ENCODE measurements at regions not wholly inside any gene's neighbourhood (a gene's known extent, or its start where the extent isn't known, plus 50 kb on each side); places are given as distances from the start of the nearest gene placed in this dataset.

DNA sequence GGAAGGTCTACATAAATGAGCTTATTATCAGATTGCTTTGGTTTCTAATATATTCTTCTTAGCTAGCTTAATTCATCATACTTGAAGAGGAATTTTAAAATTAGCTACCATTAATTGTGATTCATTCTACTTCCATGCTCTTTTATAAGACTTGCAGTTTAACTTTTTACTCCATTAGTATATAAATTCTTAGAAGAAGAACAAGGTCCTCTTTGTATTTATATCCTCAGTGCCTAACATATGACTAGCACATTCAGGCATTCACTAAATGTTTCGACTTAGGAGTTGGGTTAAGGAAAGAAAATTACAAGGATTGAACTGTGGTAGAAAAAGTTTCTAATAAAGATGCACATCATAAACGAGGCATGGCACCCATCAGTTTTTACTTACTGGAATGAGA is 1135.5 kb downstream of the JRKL start:
- 69 to 73% methylated on average over 2 of the region's 2 CpGs for WGBS, 2 donors
- intact Hi-C loops (cut with DNase I), result no loop called here
- no peak overlapping the region for H3K4me3 ChIP-seq (replicated peaks in 1 of 3)
- no peaks in the 10 kb centered on the region for H3K9me3 ChIP-seq
- no peaks in the 10 kb centered on the region for H3K36me3 ChIP-seq
- H3K27ac ChIP-seq, result no peak overlapping the region
- no peaks in the 10 kb centered on the region for H3K4me1 ChIP-seq
- no peak for TF ChIP-seq POLR2A (IDR thresholded peaks at IDR 0.05)
- TF ChIP-seq, protein P1, sequence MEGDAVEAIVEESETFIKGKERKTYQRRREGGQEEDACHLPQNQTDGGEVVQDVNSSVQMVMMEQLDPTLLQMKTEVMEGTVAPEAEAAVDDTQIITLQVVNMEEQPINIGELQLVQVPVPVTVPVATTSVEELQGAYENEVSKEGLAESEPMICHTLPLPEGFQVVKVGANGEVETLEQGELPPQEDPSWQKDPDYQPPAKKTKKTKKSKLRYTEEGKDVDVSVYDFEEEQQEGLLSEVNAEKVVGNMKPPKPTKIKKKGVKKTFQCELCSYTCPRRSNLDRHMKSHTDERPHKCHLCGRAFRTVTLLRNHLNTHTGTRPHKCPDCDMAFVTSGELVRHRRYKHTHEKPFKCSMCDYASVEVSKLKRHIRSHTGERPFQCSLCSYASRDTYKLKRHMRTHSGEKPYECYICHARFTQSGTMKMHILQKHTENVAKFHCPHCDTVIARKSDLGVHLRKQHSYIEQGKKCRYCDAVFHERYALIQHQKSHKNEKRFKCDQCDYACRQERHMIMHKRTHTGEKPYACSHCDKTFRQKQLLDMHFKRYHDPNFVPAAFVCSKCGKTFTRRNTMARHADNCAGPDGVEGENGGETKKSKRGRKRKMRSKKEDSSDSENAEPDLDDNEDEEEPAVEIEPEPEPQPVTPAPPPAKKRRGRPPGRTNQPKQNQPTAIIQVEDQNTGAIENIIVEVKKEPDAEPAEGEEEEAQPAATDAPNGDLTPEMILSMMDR (IDR thresholded peaks at IDR 0.05), result no peak
- no peaks in the 10 kb centered on the region for H3K27me3 ChIP-seq
- no peak for DNase-seq

- Histone ChIP-seq H3K4me3 (replicated peaks in 1 of 3) (no peak overlapping the region), H3K36me3 (no peaks in the 10 kb centered on the region), H3K9me3 (no peaks in the 10 kb centered on the region), H3K4me1 (no peaks in the 10 kb centered on the region), H3K27ac (no peak overlapping the region), H3K27me3 (no peaks in the 10 kb centered on the region)
- WGBS, 2 donors, result 93 to 96% methylated on average over 14 of the region's 14 CpGs
- intact Hi-C loops (cut with DNase I), result no loop called here
- no peak for DNase-seq
- TF ChIP-seq, protein P1 (IDR thresholded peaks at IDR 0.05), result no peak
- no peak for TF ChIP-seq POLR2A (IDR thresholded peaks at IDR 0.05)
Observed at GRCh38 chr11:97537407-97538150, 1147.8 kb downstream of the JRKL start.

GRCh38 chr11:97544431-97544830 is 1154.6 kb downstream of the JRKL start:
- no peak overlapping the region for H3K4me3 ChIP-seq (replicated peaks in 1 of 3)
- DNase-seq, result no peak
- intact Hi-C loops (cut with DNase I), result no loop called here

GRCh38 chr11:97548280-97548679 is 1158.5 kb downstream of the JRKL start:
- Histone ChIP-seq H3K27me3 (no peaks in the 10 kb centered on the region), H3K36me3 (no peaks in the 10 kb centered on the region), H3K27ac (no peak overlapping the region), H3K4me1 (no peaks in the 10 kb centered on the region), H3K9me3 (no peaks in the 10 kb centered on the region), H3K4me3 (replicated peaks in 1 of 3) (no peak overlapping the region)
- intact Hi-C loops (cut with DNase I), result no loop called here
- 70 to 75% methylated on average over 2 of the region's 2 CpGs for whole genome bisulfite sequencing, 2 donors
- DNase-seq, result no peak
- TF ChIP-seq, protein P1 (IDR thresholded peaks at IDR 0.05), result no peak
- TF ChIP-seq POLR2A (IDR thresholded peaks at IDR 0.05), result no peak

More at GRCh38 chr11:97544431-97544830, 1154.6 kb downstream of the JRKL start:
- Histone ChIP-seq H3K27ac (no peak overlapping the region), H3K36me3 (no peaks in the 10 kb centered on the region), H3K27me3 (no peaks in the 10 kb centered on the region), H3K9me3 (no peaks in the 10 kb centered on the region), H3K4me1 (no peaks in the 10 kb centered on the region)
- TF ChIP-seq POLR2A (IDR thresholded peaks at IDR 0.05), result no peak
- TF ChIP-seq, protein P1 (IDR thresholded peaks at IDR 0.05), result no peak

GRCh38 chr11:97557399-97557798 is 1167.6 kb downstream of the JRKL start:
- no peak for DNase-seq
- 79 to 83% methylated on average over 2 of the region's 2 CpGs for WGBS, 2 donors
- no peak overlapping the region for H3K4me3 ChIP-seq (replicated peaks in 1 of 3)
- H3K4me1 ChIP-seq, result no peaks in the 10 kb centered on the region
- no peaks in the 10 kb centered on the region for H3K36me3 ChIP-seq
- no peak for TF ChIP-seq POLR2A (IDR thresholded peaks at IDR 0.05)
- TF ChIP-seq, protein P1 (IDR thresholded peaks at IDR 0.05), result no peak
- H3K27ac ChIP-seq, result no peak overlapping the region
- intact Hi-C loops (cut with DNase I), result no loop called here
- no peaks in the 10 kb centered on the region for H3K9me3 ChIP-seq
- H3K27me3 ChIP-seq, result no peaks in the 10 kb centered on the region
